Smooth muscle cell (in vitro differentiated cells): ENCODE measurements at regions not wholly inside any gene's neighbourhood (a gene's known extent, or its start where the extent isn't known, plus 50 kb on each side); places are given as distances from the start of the nearest gene placed in this dataset.
A peak's percentile ranks its signal among the peaks of the same experiment; 100 is the strongest.

Experiments
- DNase-seq: peaks from one replicate; lab custom pipeline; 2025; ENCODE audit not compliant: unreplicated experiment; lab: John Stamatoyannopoulos, UW
- H2AFZ ChIP-seq: fragments of 200-600 bp; sonication (generic); 2 replicates; pipeline ENCODE4 v1.6.0; 2016; ENCODE audit warnings: antibody characterized with exemption, low read depth, mild to moderate bottlenecking
- H3F3A ChIP-seq: fragments of 200-600 bp; sonication (generic); 2 replicates; pipeline ENCODE4 v1.6.0; 2017; ENCODE audit warnings: antibody characterized with exemption, low read depth
- H3K27ac ChIP-seq: fragments of 200-600 bp; sonication (generic); 2 replicates; pipeline ENCODE4 v1.5.1; 2016; ENCODE audit warnings: low read depth, mild to moderate bottlenecking
- H3K27me3 ChIP-seq: fragments of 200-600 bp; sonication (generic); 2 replicates; pipeline ENCODE4 v1.6.1; 2016; ENCODE audit warnings: low read depth, mild to moderate bottlenecking
- H3K36me3 ChIP-seq: fragments of 200-600 bp; sonication (generic); 2 replicates; pipeline ENCODE4 v1.5.1; 2016; ENCODE audit warnings: low read depth
- H3K4me1 ChIP-seq: fragments of 200-600 bp; sonication (generic); 2 replicates; pipeline ENCODE4 v1.5.1; 2016; ENCODE audit warnings: low read depth
- H3K4me2 ChIP-seq: fragments of 200-600 bp; sonication (generic); 2 replicates; pipeline ENCODE4 v1.6.0; 2016; ENCODE audit warnings: mild to moderate bottlenecking
- H3K4me3 ChIP-seq: fragments of 200-600 bp; sonication (generic); 2 replicates; pipeline ENCODE4 v1.5.1; 2016; ENCODE audit warnings: mild to moderate bottlenecking
- H3K79me2 ChIP-seq: fragments of 200-600 bp; sonication (generic); 2 replicates; pipeline ENCODE4 v1.6.0; 2016; ENCODE audit warnings: low read depth, mild to moderate bottlenecking
- H3K9ac ChIP-seq: fragments of 200-600 bp; sonication (generic); 2 replicates; pipeline ENCODE4 v1.6.0; 2016; ENCODE audit warnings: low read depth
- H3K9me3 ChIP-seq: fragments of 200-600 bp; sonication (generic); replicated peaks from 2 replicates; pipeline ENCODE4 v1.5.1; 2016; ENCODE audit warnings: low read depth
- H4K20me1 ChIP-seq: fragments of 200-600 bp; sonication (generic); 2 replicates; pipeline ENCODE4 v1.6.0; 2016; ENCODE audit warnings: low read depth
- CTCF ChIP-seq: fragments of 200-600 bp; sonication (generic); IDR thresholded peaks from 2 replicates; pipeline ENCODE4 v1.5.1; 2017; ENCODE audit warnings: borderline replicate concordance, mild to moderate bottlenecking, antibody characterized with exemption; ENCODE audit not compliant: insufficient read depth, poor library complexity, severe bottlenecking
- WGBS: methylation state at CpG from one replicate; pipeline ENCODE4 v1.1.7; 2016; ENCODE audit warnings: low lambda C conversion rate; 5-methylcytosine and 5-hydroxymethylcytosine counted together

GRCh38 chr2:177072090-177072489, 140.5 kb upstream of the HNRNPA3 start:
- TF ChIP-seq CTCF: no peak
- no peaks in the 10 kb centered on the region for H3K4me1 ChIP-seq
- H3F3A ChIP-seq: no peaks in the 10 kb centered on the region
- no peak overlapping the region for H2AFZ ChIP-seq
- H3K4me3 ChIP-seq: no peak overlapping the region
- no peak overlapping the region for H3K27ac ChIP-seq
- peaks cover 6% of the 10 kb centered on the region for H3K27me3 ChIP-seq
- no peak for DNase-seq
- 38% methylated on average over 2 of the region's 2 CpGs for WGBS
- no peak overlapping the region for H3K9ac ChIP-seq
- no peaks in the 10 kb centered on the region for H3K79me2 ChIP-seq
- H3K36me3 ChIP-seq: no peaks in the 10 kb centered on the region
- peak overlapping the region; percentile 44 for H3K4me2 ChIP-seq
- H3K9me3 ChIP-seq: no peaks in the 10 kb centered on the region
- H4K20me1 ChIP-seq: no peaks in the 10 kb centered on the region

- Histone ChIP-seq H2AFZ (no peak overlapping the region), H3K4me1 (no peaks in the 10 kb centered on the region), H3K9ac (no peak overlapping the region), H3K4me2 (peak overlapping the region; percentile 26), H4K20me1 (no peaks in the 10 kb centered on the region), H3K4me3 (no peak overlapping the region), H3K36me3 (no peaks in the 10 kb centered on the region), H3K27ac (no peak overlapping the region), H3K79me2 (no peaks in the 10 kb centered on the region), H3K27me3 (peaks cover 6% of the 10 kb centered on the region), H3F3A (no peaks in the 10 kb centered on the region), H3K9me3 (no peaks in the 10 kb centered on the region)
- DNase-seq: no peak
- TF ChIP-seq CTCF: no peak
These were observed 139.0 kb upstream of the HNRNPA3 start for GRCh38 chr2:177073611-177074010.

GRCh38 chr2:177074099-177074710, 138.4 kb upstream of the HNRNPA3 start:
- H2AFZ ChIP-seq: no peak overlapping the region
- H3K4me1 ChIP-seq: no peaks in the 10 kb centered on the region
- no peaks in the 10 kb centered on the region for H3K9me3 ChIP-seq
- no peaks in the 10 kb centered on the region for H3K36me3 ChIP-seq
- H3K27ac ChIP-seq: no peak overlapping the region
- H3K9ac ChIP-seq: no peak overlapping the region
- no peak for DNase-seq
- H4K20me1 ChIP-seq: no peaks in the 10 kb centered on the region
- H3F3A ChIP-seq: no peaks in the 10 kb centered on the region
- TF ChIP-seq CTCF: no peak
- no peaks in the 10 kb centered on the region for H3K79me2 ChIP-seq
- H3K4me3 ChIP-seq: no peak overlapping the region
- H3K27me3 ChIP-seq: peaks cover 2% of the 10 kb centered on the region
- 86% methylated on average over 5 of the region's 5 CpGs for WGBS
- peak overlapping the region; percentile 26 for H3K4me2 ChIP-seq

GRCh38 chr2:177075254-177075653, 137.3 kb upstream of the HNRNPA3 start:
- Histone ChIP-seq H3K9me3 (no peaks in the 10 kb centered on the region), H3K36me3 (no peaks in the 10 kb centered on the region), H3K4me1 (no peaks in the 10 kb centered on the region), H4K20me1 (no peaks in the 10 kb centered on the region), H3K4me2 (no peak overlapping the region), H3K9ac (no peak overlapping the region), H3K27ac (no peak overlapping the region), H3K4me3 (no peak overlapping the region), H3F3A (no peaks in the 10 kb centered on the region), H2AFZ (no peak overlapping the region), H3K79me2 (no peaks in the 10 kb centered on the region), H3K27me3 (no peaks in the 10 kb centered on the region)
- DNase-seq: no peak
- TF ChIP-seq CTCF: no peak
- WGBS: 40% methylated on average over 3 of the region's 3 CpGs
